GM23338 (cell line): ENCODE measurements at regions not wholly inside any gene's neighbourhood (a gene's known extent, or its start where the extent isn't known, plus 50 kb on each side); places are given as distances from the start of the nearest gene placed in this dataset.

ENCODE experiments used
- ATAC-seq: fragments of 200-7000 bp; cut with Tn5 transposase; 3 replicates; pipeline ENCODE4 v1.9.1; 2020
- DNase-seq: peaks from one replicate; pipeline ENCODE4 v3.0.0-alpha.2; 2015; ENCODE audit warnings: low spot score
- H2AFZ ChIP-seq: fragments of 200-600 bp; sonication (generic); 2 replicates; pipeline ENCODE4 v1.8.0; 2016; ENCODE audit warnings: antibody characterized with exemption, mild to moderate bottlenecking, moderate library complexity
- H3F3A ChIP-seq: fragments of 200-600 bp; sonication (generic); replicated peaks from 2 replicates; pipeline ENCODE4 v1.8.0; 2017; ENCODE audit warnings: antibody characterized with exemption, mixed run types, low read depth
- H3K27ac ChIP-seq: fragments of 200-600 bp; sonication (generic); 2 replicates; pipeline ENCODE4 v1.6.1; 2016; ENCODE audit warnings: low read depth
- H3K27me3 ChIP-seq: fragments of 200-600 bp; sonication (generic); 2 replicates; pipeline ENCODE4 v1.8.0; 2016; ENCODE audit warnings: mild to moderate bottlenecking, mixed run types, moderate library complexity; ENCODE audit not compliant: insufficient read depth
- H3K36me3 ChIP-seq: fragments of 200-600 bp; sonication (generic); 2 replicates; pipeline ENCODE4 v1.8.0; 2016; ENCODE audit warnings: mild to moderate bottlenecking; ENCODE audit not compliant: insufficient read depth
- H3K4me1 ChIP-seq: fragments of 200-600 bp; sonication (generic); 2 replicates; pipeline ENCODE4 v1.8.0; 2016; ENCODE audit warnings: mild to moderate bottlenecking, moderate library complexity; ENCODE audit not compliant: insufficient read depth
- H3K4me2 ChIP-seq: fragments of 200-600 bp; sonication (generic); 2 replicates; pipeline ENCODE4 v1.7.1; 2017; ENCODE audit warnings: mixed run types
- H3K4me3 ChIP-seq: fragments of 200-600 bp; sonication (generic); 2 replicates; pipeline ENCODE4 v1.6.1; 2016; ENCODE audit warnings: mixed run types
- H3K79me2 ChIP-seq: fragments of 200-600 bp; sonication (generic); replicated peaks from 2 replicates; pipeline ENCODE4 v1.8.0; 2017; ENCODE audit warnings: mild to moderate bottlenecking; ENCODE audit not compliant: insufficient read depth
- H3K9me2 ChIP-seq: fragments of 200-600 bp; sonication (generic); 2 replicates; pipeline ENCODE4 v1.8.0; 2017; ENCODE audit not compliant: insufficient read depth
- H4K20me1 ChIP-seq: fragments of 200-600 bp; sonication (generic); replicated peaks from 2 replicates; pipeline ENCODE4 v1.8.0; 2017; ENCODE audit warnings: mild to moderate bottlenecking; ENCODE audit not compliant: insufficient read depth
- H3K27ac Mint-ChIP-seq: 2 replicates; pipeline ENCODE4 v1.8.0; 2020; ENCODE audit warnings: inconsistent platforms, mild to moderate bottlenecking, moderate library complexity, mixed read lengths
- H3K27me3 Mint-ChIP-seq: 3 replicates; pipeline ENCODE4 v1.8.0; 2022; ENCODE audit warnings: low read depth, mild to moderate bottlenecking, moderate library complexity, mixed read lengths, inconsistent platforms; ENCODE audit not compliant: insufficient read depth, poor library complexity
- H3K36me3 Mint-ChIP-seq: 3 replicates; pipeline ENCODE4 v1.8.0; 2021; ENCODE audit warnings: low read depth, mild to moderate bottlenecking, inconsistent platforms, moderate library complexity, mixed read lengths
- H3K4me1 Mint-ChIP-seq: 3 replicates; pipeline ENCODE4 v1.8.0; 2020; ENCODE audit warnings: mild to moderate bottlenecking, inconsistent platforms, mixed read lengths
- H3K4me3 Mint-ChIP-seq: 3 replicates; pipeline ENCODE4 v1.8.0; 2021; ENCODE audit warnings: moderate library complexity, mild to moderate bottlenecking, inconsistent platforms, mixed read lengths
- H3K9me3 Mint-ChIP-seq: 3 replicates; pipeline ENCODE4 v1.8.0; 2020; ENCODE audit warnings: moderate library complexity, mild to moderate bottlenecking, inconsistent platforms, mixed read lengths
- CREB1 ChIP-seq: fragments of 250-450 bp; sonication (Bioruptor Pico); IDR thresholded peaks from 2 replicates; pipeline ENCODE4 v1.5.0; 2020; ENCODE audit warnings: low read depth, mild to moderate bottlenecking, moderate library complexity
- EZH2 ChIP-seq: fragments of 200-600 bp; sonication (generic); IDR thresholded peaks from one replicate; pipeline ENCODE4 v1.8.0; 2017; ENCODE audit warnings: antibody characterized with exemption, mild to moderate bottlenecking, low read depth; ENCODE audit not compliant: unreplicated experiment
- EZH2phosphoT487 ChIP-seq: fragments of 200-600 bp; sonication (generic); IDR thresholded peaks from one replicate; pipeline ENCODE4 v1.8.1; 2018; ENCODE audit warnings: antibody characterized with exemption; ENCODE audit not compliant: unreplicated experiment
- JUNB ChIP-seq: IDR thresholded peaks from one replicate; pipeline ENCODE4 v1.6.1; 2016; ENCODE audit warnings: antibody characterized with exemption; ENCODE audit not compliant: unreplicated experiment
- NANOG ChIP-seq: IDR thresholded peaks from 2 replicates; pipeline ENCODE4 v1.6.1; 2016; ENCODE audit warnings: antibody characterized with exemption, borderline replicate concordance
- POLR2AphosphoS5 ChIP-seq: IDR thresholded peaks from 2 replicates; pipeline ENCODE4 v1.6.1; 2016; ENCODE audit warnings: antibody characterized with exemption, low read depth
- STAT1 ChIP-seq: IDR thresholded peaks from one replicate; pipeline ENCODE4 v1.6.1; 2016; ENCODE audit warnings: antibody characterized with exemption; ENCODE audit not compliant: unreplicated experiment
- ZNF331 ChIP-seq: fragments of 250-450 bp; sonication (Bioruptor Pico); IDR thresholded peaks from 2 replicates; pipeline ENCODE4 v1.5.0; 2020; ENCODE audit warnings: low read depth, mild to moderate bottlenecking, moderate library complexity
- TF ChIP-seq, protein P1 (sequence below): IDR thresholded peaks from one replicate; pipeline ENCODE4 v1.6.1; 2018; ENCODE audit warnings: antibody characterized with exemption; ENCODE audit not compliant: unreplicated experiment
- TF ChIP-seq, protein P2 (sequence below): IDR thresholded peaks from 2 replicates; pipeline ENCODE4 v1.6.1; 2016; ENCODE audit warnings: antibody characterized with exemption
- TF ChIP-seq, protein P3 (sequence below), 2 experiments: fragments of 200-600 bp in 1 of 2; sonication (generic) in 1 of 2; conservative IDR thresholded peaks; 2 replicates each; pipeline versions ENCODE4 v1.5.1 to v1.6.1; 2016 to 2017; ENCODE audit warnings: antibody characterized with exemption in 2 of 2, low read depth in 2 of 2, mild to moderate bottlenecking in 2 of 2, moderate library complexity in 1 of 2

DNA sequence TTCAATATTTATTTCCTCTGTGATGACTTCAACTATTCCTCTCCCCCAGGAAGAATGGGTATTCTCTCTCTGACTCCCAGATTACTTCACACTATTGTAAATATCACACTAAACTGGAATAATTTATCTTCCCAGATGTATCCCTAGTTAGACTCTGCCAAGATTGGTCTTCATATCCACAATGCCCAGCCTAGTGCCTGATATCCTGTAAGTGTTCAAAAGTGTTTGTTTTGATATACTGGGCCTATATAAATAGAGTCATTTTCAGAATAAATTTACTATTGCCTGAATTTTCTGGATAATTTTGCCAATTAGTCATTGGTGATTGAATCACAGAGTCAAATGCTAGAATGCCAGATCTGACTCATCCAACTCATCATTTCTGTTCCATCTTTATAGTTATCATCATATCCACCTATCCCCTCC, 143.7 kb upstream of the TNC start (continued):
- TF ChIP-seq NANOG (no peak), JUNB (no peak)

DNA sequence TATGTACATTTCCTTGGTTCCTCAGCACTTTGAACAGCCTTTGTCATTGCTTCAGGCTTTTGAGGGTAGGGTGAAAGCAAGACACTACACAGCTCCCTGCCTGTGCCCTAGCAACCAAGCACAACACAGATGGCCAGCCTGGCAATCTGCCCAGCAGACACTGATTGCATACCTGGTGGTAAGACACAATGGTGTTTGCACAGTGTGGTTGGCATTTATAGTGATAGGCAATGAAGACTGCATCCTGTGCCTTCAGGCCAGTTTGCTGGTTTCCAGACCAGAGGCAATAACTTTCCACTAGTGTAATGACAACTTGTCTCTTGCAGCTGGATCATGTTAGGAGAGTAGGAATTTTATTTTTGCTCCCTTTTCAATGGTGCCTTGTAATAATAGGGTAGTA, 144.5 kb upstream of the TNC start:
- no peaks in the 10 kb centered on the region for H3F3A ChIP-seq
- no peaks in the 10 kb centered on the region for H3K27me3 ChIP-seq
- Mint-ChIP-seq H3K27me3 (no peaks in the 10 kb centered on the region), H3K27ac (no peak overlapping the region), H3K36me3 (no peaks in the 10 kb centered on the region), H3K4me3 (no peak overlapping the region), H3K9me3 (no peaks in the 10 kb centered on the region), H3K4me1 (no peaks in the 10 kb centered on the region)
- DNase-seq, result no peak
- TF ChIP-seq CREB1 (CRISPR knock-in tag) (no peak), STAT1 (no peak), EZH2 (no peak), POLR2AphosphoS5 (no peak)
- H3K4me2 ChIP-seq, result no peak overlapping the region
- peaks cover 17% of the 10 kb centered on the region for H3K9me2 ChIP-seq
- no peak for ATAC-seq
- H3K27ac ChIP-seq, result no peak overlapping the region
- H4K20me1 ChIP-seq, result no peaks in the 10 kb centered on the region
- no peak overlapping the region for H2AFZ ChIP-seq
- H3K4me3 ChIP-seq, result no peak overlapping the region
- no peaks in the 10 kb centered on the region for H3K36me3 ChIP-seq
- H3K4me1 ChIP-seq, result no peaks in the 10 kb centered on the region
- H3K79me2 ChIP-seq, result no peaks in the 10 kb centered on the region

DNA sequence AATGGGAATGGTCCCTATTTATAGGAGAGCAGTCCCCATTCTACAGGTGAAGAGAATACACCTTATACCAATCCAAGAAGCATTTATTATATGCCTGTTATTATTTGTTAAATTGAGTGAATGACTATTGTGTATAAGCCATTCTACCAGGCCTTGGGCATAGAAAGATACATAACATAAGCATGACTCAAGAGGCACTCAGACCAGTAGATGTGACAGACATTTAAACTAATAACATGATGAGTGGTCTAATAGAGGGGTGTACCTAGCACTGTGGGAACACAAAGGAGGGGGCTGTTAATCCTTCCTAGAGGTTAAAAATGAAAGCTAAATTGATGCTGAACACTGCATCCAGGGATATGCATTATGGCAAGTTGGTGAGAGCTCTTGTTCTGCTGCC, 145.0 kb upstream of the TNC start:
- Histone ChIP-seq H3K4me1 (no peaks in the 10 kb centered on the region), H3K4me2 (no peak overlapping the region), H3K4me3 (no peak overlapping the region), H4K20me1 (no peaks in the 10 kb centered on the region), H3K27ac (no peak overlapping the region), H3K36me3 (no peaks in the 10 kb centered on the region), H2AFZ (no peak overlapping the region), H3K9me2 (peaks cover 12% of the 10 kb centered on the region), H3K27me3 (no peaks in the 10 kb centered on the region), H3F3A (no peaks in the 10 kb centered on the region), H3K79me2 (no peaks in the 10 kb centered on the region)
- TF ChIP-seq NANOG (no peak), STAT1 (no peak), CREB1 (CRISPR knock-in tag) (no peak), ZNF331 (CRISPR knock-in tag) (no peak), EZH2 (no peak), POLR2AphosphoS5 (no peak), JUNB (no peak), EZH2phosphoT487 (no peak)
- TF ChIP-seq, protein P1, sequence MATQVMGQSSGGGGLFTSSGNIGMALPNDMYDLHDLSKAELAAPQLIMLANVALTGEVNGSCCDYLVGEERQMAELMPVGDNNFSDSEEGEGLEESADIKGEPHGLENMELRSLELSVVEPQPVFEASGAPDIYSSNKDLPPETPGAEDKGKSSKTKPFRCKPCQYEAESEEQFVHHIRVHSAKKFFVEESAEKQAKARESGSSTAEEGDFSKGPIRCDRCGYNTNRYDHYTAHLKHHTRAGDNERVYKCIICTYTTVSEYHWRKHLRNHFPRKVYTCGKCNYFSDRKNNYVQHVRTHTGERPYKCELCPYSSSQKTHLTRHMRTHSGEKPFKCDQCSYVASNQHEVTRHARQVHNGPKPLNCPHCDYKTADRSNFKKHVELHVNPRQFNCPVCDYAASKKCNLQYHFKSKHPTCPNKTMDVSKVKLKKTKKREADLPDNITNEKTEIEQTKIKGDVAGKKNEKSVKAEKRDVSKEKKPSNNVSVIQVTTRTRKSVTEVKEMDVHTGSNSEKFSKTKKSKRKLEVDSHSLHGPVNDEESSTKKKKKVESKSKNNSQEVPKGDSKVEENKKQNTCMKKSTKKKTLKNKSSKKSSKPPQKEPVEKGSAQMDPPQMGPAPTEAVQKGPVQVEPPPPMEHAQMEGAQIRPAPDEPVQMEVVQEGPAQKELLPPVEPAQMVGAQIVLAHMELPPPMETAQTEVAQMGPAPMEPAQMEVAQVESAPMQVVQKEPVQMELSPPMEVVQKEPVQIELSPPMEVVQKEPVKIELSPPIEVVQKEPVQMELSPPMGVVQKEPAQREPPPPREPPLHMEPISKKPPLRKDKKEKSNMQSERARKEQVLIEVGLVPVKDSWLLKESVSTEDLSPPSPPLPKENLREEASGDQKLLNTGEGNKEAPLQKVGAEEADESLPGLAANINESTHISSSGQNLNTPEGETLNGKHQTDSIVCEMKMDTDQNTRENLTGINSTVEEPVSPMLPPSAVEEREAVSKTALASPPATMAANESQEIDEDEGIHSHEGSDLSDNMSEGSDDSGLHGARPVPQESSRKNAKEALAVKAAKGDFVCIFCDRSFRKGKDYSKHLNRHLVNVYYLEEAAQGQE, result no peak
- TF ChIP-seq, protein P2, sequence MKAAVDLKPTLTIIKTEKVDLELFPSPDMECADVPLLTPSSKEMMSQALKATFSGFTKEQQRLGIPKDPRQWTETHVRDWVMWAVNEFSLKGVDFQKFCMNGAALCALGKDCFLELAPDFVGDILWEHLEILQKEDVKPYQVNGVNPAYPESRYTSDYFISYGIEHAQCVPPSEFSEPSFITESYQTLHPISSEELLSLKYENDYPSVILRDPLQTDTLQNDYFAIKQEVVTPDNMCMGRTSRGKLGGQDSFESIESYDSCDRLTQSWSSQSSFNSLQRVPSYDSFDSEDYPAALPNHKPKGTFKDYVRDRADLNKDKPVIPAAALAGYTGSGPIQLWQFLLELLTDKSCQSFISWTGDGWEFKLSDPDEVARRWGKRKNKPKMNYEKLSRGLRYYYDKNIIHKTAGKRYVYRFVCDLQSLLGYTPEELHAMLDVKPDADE, result no peak
- TF ChIP-seq, protein P3, sequence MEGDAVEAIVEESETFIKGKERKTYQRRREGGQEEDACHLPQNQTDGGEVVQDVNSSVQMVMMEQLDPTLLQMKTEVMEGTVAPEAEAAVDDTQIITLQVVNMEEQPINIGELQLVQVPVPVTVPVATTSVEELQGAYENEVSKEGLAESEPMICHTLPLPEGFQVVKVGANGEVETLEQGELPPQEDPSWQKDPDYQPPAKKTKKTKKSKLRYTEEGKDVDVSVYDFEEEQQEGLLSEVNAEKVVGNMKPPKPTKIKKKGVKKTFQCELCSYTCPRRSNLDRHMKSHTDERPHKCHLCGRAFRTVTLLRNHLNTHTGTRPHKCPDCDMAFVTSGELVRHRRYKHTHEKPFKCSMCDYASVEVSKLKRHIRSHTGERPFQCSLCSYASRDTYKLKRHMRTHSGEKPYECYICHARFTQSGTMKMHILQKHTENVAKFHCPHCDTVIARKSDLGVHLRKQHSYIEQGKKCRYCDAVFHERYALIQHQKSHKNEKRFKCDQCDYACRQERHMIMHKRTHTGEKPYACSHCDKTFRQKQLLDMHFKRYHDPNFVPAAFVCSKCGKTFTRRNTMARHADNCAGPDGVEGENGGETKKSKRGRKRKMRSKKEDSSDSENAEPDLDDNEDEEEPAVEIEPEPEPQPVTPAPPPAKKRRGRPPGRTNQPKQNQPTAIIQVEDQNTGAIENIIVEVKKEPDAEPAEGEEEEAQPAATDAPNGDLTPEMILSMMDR (conservative IDR thresholded peaks at IDR 0.05; ENCODE audit: low read depth in 2 of 2), result no peak
- H3K27me3 Mint-ChIP-seq, result no peaks in the 10 kb centered on the region
- no peak for DNase-seq
- H3K9me3 Mint-ChIP-seq, result no peaks in the 10 kb centered on the region
- no peaks in the 10 kb centered on the region for H3K4me1 Mint-ChIP-seq
- no peak for ATAC-seq
- H3K4me3 Mint-ChIP-seq, result no peak overlapping the region
- no peak overlapping the region for H3K27ac Mint-ChIP-seq
- no peaks in the 10 kb centered on the region for H3K36me3 Mint-ChIP-seq
